ENCODE measurements at regions not wholly inside any gene's neighbourhood (a gene's known extent, or its start where the extent isn't known, plus 50 kb on each side); places are given as distances from the start of the nearest gene placed in this dataset.

GRCh38 chr1:173329726-173330125 lies 122.6 kb upstream of the TNFSF4 start:
- TF ChIP-seq, protein P1, sequence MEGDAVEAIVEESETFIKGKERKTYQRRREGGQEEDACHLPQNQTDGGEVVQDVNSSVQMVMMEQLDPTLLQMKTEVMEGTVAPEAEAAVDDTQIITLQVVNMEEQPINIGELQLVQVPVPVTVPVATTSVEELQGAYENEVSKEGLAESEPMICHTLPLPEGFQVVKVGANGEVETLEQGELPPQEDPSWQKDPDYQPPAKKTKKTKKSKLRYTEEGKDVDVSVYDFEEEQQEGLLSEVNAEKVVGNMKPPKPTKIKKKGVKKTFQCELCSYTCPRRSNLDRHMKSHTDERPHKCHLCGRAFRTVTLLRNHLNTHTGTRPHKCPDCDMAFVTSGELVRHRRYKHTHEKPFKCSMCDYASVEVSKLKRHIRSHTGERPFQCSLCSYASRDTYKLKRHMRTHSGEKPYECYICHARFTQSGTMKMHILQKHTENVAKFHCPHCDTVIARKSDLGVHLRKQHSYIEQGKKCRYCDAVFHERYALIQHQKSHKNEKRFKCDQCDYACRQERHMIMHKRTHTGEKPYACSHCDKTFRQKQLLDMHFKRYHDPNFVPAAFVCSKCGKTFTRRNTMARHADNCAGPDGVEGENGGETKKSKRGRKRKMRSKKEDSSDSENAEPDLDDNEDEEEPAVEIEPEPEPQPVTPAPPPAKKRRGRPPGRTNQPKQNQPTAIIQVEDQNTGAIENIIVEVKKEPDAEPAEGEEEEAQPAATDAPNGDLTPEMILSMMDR (IDR thresholded peaks at IDR 0.05), result no peak
- no peak for TF ChIP-seq POLR2A (IDR thresholded peaks at IDR 0.05; ENCODE audit: low read depth)
